GM23338 (cell line): ENCODE measurements at regions not wholly inside any gene's neighbourhood (a gene's known extent, or its start where the extent isn't known, plus 50 kb on each side); places are given as distances from the start of the nearest gene placed in this dataset.

Experiments
- ATAC-seq: fragments of 200-7000 bp; cut with Tn5 transposase; 3 replicates; pipeline ENCODE4 v1.9.1; 2020
- DNase-seq: peaks from one replicate; pipeline ENCODE4 v3.0.0-alpha.2; 2015; ENCODE audit warnings: low spot score
- H2AFZ ChIP-seq: fragments of 200-600 bp; sonication (generic); 2 replicates; pipeline ENCODE4 v1.8.0; 2016; ENCODE audit warnings: antibody characterized with exemption, mild to moderate bottlenecking, moderate library complexity
- H3F3A ChIP-seq: fragments of 200-600 bp; sonication (generic); replicated peaks from 2 replicates; pipeline ENCODE4 v1.8.0; 2017; ENCODE audit warnings: antibody characterized with exemption, mixed run types, low read depth
- H3K27ac ChIP-seq: fragments of 200-600 bp; sonication (generic); 2 replicates; pipeline ENCODE4 v1.6.1; 2016; ENCODE audit warnings: low read depth
- H3K27me3 ChIP-seq: fragments of 200-600 bp; sonication (generic); 2 replicates; pipeline ENCODE4 v1.8.0; 2016; ENCODE audit warnings: mild to moderate bottlenecking, mixed run types, moderate library complexity; ENCODE audit not compliant: insufficient read depth
- H3K36me3 ChIP-seq: fragments of 200-600 bp; sonication (generic); 2 replicates; pipeline ENCODE4 v1.8.0; 2016; ENCODE audit warnings: mild to moderate bottlenecking; ENCODE audit not compliant: insufficient read depth
- H3K4me1 ChIP-seq: fragments of 200-600 bp; sonication (generic); 2 replicates; pipeline ENCODE4 v1.8.0; 2016; ENCODE audit warnings: mild to moderate bottlenecking, moderate library complexity; ENCODE audit not compliant: insufficient read depth
- H3K4me2 ChIP-seq: fragments of 200-600 bp; sonication (generic); 2 replicates; pipeline ENCODE4 v1.7.1; 2017; ENCODE audit warnings: mixed run types
- H3K4me3 ChIP-seq: fragments of 200-600 bp; sonication (generic); 2 replicates; pipeline ENCODE4 v1.6.1; 2016; ENCODE audit warnings: mixed run types
- H3K79me2 ChIP-seq: fragments of 200-600 bp; sonication (generic); replicated peaks from 2 replicates; pipeline ENCODE4 v1.8.0; 2017; ENCODE audit warnings: mild to moderate bottlenecking; ENCODE audit not compliant: insufficient read depth
- H3K9me2 ChIP-seq: fragments of 200-600 bp; sonication (generic); 2 replicates; pipeline ENCODE4 v1.8.0; 2017; ENCODE audit not compliant: insufficient read depth
- H4K20me1 ChIP-seq: fragments of 200-600 bp; sonication (generic); replicated peaks from 2 replicates; pipeline ENCODE4 v1.8.0; 2017; ENCODE audit warnings: mild to moderate bottlenecking; ENCODE audit not compliant: insufficient read depth
- H3K27ac Mint-ChIP-seq: 2 replicates; pipeline ENCODE4 v1.8.0; 2020; ENCODE audit warnings: inconsistent platforms, mild to moderate bottlenecking, moderate library complexity, mixed read lengths
- H3K27me3 Mint-ChIP-seq: 3 replicates; pipeline ENCODE4 v1.8.0; 2022; ENCODE audit warnings: low read depth, mild to moderate bottlenecking, moderate library complexity, mixed read lengths, inconsistent platforms; ENCODE audit not compliant: insufficient read depth, poor library complexity
- H3K36me3 Mint-ChIP-seq: 3 replicates; pipeline ENCODE4 v1.8.0; 2021; ENCODE audit warnings: low read depth, mild to moderate bottlenecking, inconsistent platforms, moderate library complexity, mixed read lengths
- H3K4me1 Mint-ChIP-seq: 3 replicates; pipeline ENCODE4 v1.8.0; 2020; ENCODE audit warnings: mild to moderate bottlenecking, inconsistent platforms, mixed read lengths
- H3K4me3 Mint-ChIP-seq: 3 replicates; pipeline ENCODE4 v1.8.0; 2021; ENCODE audit warnings: moderate library complexity, mild to moderate bottlenecking, inconsistent platforms, mixed read lengths
- H3K9me3 Mint-ChIP-seq: 3 replicates; pipeline ENCODE4 v1.8.0; 2020; ENCODE audit warnings: moderate library complexity, mild to moderate bottlenecking, inconsistent platforms, mixed read lengths
- CREB1 ChIP-seq: fragments of 250-450 bp; sonication (Bioruptor Pico); IDR thresholded peaks from 2 replicates; pipeline ENCODE4 v1.5.0; 2020; ENCODE audit warnings: low read depth, mild to moderate bottlenecking, moderate library complexity
- EZH2 ChIP-seq: fragments of 200-600 bp; sonication (generic); IDR thresholded peaks from one replicate; pipeline ENCODE4 v1.8.0; 2017; ENCODE audit warnings: antibody characterized with exemption, mild to moderate bottlenecking, low read depth; ENCODE audit not compliant: unreplicated experiment
- EZH2phosphoT487 ChIP-seq: fragments of 200-600 bp; sonication (generic); IDR thresholded peaks from one replicate; pipeline ENCODE4 v1.8.1; 2018; ENCODE audit warnings: antibody characterized with exemption; ENCODE audit not compliant: unreplicated experiment
- JUNB ChIP-seq: IDR thresholded peaks from one replicate; pipeline ENCODE4 v1.6.1; 2016; ENCODE audit warnings: antibody characterized with exemption; ENCODE audit not compliant: unreplicated experiment
- NANOG ChIP-seq: IDR thresholded peaks from 2 replicates; pipeline ENCODE4 v1.6.1; 2016; ENCODE audit warnings: antibody characterized with exemption, borderline replicate concordance
- POLR2AphosphoS5 ChIP-seq: IDR thresholded peaks from 2 replicates; pipeline ENCODE4 v1.6.1; 2016; ENCODE audit warnings: antibody characterized with exemption, low read depth
- STAT1 ChIP-seq: IDR thresholded peaks from one replicate; pipeline ENCODE4 v1.6.1; 2016; ENCODE audit warnings: antibody characterized with exemption; ENCODE audit not compliant: unreplicated experiment
- ZNF114 ChIP-seq: fragments of 250-450 bp; sonication (Bioruptor Pico); IDR thresholded peaks from 2 replicates; pipeline ENCODE4 v1.5.0; 2020; ENCODE audit warnings: mild to moderate bottlenecking, moderate library complexity
- ZNF331 ChIP-seq: fragments of 250-450 bp; sonication (Bioruptor Pico); IDR thresholded peaks from 2 replicates; pipeline ENCODE4 v1.5.0; 2020; ENCODE audit warnings: low read depth, mild to moderate bottlenecking, moderate library complexity
- TF ChIP-seq, protein P1 (sequence below): fragments of 250-450 bp; sonication (Bioruptor Pico); IDR thresholded peaks from 2 replicates; pipeline ENCODE4 v1.5.0; 2020; ENCODE audit warnings: mild to moderate bottlenecking, moderate library complexity
- TF ChIP-seq, protein P2 (sequence below): IDR thresholded peaks from 2 replicates; pipeline ENCODE4 v1.6.1; 2016; ENCODE audit warnings: antibody characterized with exemption
- TF ChIP-seq, protein P3 (sequence below): IDR thresholded peaks from one replicate; pipeline ENCODE4 v1.6.1; 2018; ENCODE audit warnings: antibody characterized with exemption; ENCODE audit not compliant: unreplicated experiment
- TF ChIP-seq, protein P4 (sequence below), 2 experiments: fragments of 200-600 bp in 1 of 2; sonication (generic) in 1 of 2; conservative IDR thresholded peaks; 2 replicates each; pipeline versions ENCODE4 v1.5.1 to v1.6.1; 2016 to 2017; ENCODE audit warnings: antibody characterized with exemption in 2 of 2, low read depth in 2 of 2, mild to moderate bottlenecking in 2 of 2, moderate library complexity in 1 of 2

DNA sequence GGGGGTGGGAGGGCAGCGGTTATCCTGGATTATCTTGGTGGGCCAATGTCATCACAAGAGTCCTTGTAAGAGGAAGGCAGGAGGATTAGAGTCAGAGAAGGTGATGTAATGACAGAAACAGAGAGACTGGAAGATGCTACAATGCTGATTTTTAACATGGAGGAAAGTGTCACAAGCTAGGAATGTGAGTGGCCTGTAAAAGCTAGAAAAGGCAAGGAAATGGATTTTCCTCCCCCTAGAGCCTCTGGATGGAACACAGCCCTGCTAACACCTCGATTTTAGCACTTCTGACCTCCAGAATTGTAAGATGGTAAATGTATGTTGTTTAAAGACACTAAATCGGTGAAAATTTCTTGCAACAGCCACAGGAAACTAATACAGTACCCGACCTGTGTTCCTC, 109.3 kb downstream of the MN1 start:
- Mint-ChIP-seq H3K36me3 (peaks cover 74% of the 10 kb centered on the region), H3K4me1 (peaks cover 3% of the 10 kb centered on the region; the same call in 1 of the 3 replicates), H3K9me3 (peaks cover 3% of the 10 kb centered on the region; the same call in 1 of the 3 replicates), H3K4me3 (no peak overlapping the region), H3K27me3 (peaks cover 4% of the 10 kb centered on the region), H3K27ac (no peak overlapping the region)
- Histone ChIP-seq H3F3A (peaks cover 10% of the 10 kb centered on the region; the same call in 1 of the 2 replicates), H4K20me1 (peaks cover 31% of the 10 kb centered on the region), H3K4me3 (no peak overlapping the region), H3K36me3 (peaks cover 8% of the 10 kb centered on the region), H3K4me1 (no peaks in the 10 kb centered on the region), H3K79me2 (peaks cover 27% of the 10 kb centered on the region), H2AFZ (no peak overlapping the region), H3K27ac (no peak overlapping the region), H3K4me2 (no peak overlapping the region), H3K9me2 (no peaks in the 10 kb centered on the region), H3K27me3 (no peaks in the 10 kb centered on the region)
- no peak for DNase-seq
- TF ChIP-seq CREB1 (CRISPR knock-in tag) (no peak), JUNB (no peak), EZH2phosphoT487 (no peak), EZH2 (no peak), NANOG (no peak), STAT1 (no peak), ZNF114 (CRISPR knock-in tag) (no peak), POLR2AphosphoS5 (no peak), ZNF331 (CRISPR knock-in tag) (no peak)
- TF ChIP-seq, protein P1, sequence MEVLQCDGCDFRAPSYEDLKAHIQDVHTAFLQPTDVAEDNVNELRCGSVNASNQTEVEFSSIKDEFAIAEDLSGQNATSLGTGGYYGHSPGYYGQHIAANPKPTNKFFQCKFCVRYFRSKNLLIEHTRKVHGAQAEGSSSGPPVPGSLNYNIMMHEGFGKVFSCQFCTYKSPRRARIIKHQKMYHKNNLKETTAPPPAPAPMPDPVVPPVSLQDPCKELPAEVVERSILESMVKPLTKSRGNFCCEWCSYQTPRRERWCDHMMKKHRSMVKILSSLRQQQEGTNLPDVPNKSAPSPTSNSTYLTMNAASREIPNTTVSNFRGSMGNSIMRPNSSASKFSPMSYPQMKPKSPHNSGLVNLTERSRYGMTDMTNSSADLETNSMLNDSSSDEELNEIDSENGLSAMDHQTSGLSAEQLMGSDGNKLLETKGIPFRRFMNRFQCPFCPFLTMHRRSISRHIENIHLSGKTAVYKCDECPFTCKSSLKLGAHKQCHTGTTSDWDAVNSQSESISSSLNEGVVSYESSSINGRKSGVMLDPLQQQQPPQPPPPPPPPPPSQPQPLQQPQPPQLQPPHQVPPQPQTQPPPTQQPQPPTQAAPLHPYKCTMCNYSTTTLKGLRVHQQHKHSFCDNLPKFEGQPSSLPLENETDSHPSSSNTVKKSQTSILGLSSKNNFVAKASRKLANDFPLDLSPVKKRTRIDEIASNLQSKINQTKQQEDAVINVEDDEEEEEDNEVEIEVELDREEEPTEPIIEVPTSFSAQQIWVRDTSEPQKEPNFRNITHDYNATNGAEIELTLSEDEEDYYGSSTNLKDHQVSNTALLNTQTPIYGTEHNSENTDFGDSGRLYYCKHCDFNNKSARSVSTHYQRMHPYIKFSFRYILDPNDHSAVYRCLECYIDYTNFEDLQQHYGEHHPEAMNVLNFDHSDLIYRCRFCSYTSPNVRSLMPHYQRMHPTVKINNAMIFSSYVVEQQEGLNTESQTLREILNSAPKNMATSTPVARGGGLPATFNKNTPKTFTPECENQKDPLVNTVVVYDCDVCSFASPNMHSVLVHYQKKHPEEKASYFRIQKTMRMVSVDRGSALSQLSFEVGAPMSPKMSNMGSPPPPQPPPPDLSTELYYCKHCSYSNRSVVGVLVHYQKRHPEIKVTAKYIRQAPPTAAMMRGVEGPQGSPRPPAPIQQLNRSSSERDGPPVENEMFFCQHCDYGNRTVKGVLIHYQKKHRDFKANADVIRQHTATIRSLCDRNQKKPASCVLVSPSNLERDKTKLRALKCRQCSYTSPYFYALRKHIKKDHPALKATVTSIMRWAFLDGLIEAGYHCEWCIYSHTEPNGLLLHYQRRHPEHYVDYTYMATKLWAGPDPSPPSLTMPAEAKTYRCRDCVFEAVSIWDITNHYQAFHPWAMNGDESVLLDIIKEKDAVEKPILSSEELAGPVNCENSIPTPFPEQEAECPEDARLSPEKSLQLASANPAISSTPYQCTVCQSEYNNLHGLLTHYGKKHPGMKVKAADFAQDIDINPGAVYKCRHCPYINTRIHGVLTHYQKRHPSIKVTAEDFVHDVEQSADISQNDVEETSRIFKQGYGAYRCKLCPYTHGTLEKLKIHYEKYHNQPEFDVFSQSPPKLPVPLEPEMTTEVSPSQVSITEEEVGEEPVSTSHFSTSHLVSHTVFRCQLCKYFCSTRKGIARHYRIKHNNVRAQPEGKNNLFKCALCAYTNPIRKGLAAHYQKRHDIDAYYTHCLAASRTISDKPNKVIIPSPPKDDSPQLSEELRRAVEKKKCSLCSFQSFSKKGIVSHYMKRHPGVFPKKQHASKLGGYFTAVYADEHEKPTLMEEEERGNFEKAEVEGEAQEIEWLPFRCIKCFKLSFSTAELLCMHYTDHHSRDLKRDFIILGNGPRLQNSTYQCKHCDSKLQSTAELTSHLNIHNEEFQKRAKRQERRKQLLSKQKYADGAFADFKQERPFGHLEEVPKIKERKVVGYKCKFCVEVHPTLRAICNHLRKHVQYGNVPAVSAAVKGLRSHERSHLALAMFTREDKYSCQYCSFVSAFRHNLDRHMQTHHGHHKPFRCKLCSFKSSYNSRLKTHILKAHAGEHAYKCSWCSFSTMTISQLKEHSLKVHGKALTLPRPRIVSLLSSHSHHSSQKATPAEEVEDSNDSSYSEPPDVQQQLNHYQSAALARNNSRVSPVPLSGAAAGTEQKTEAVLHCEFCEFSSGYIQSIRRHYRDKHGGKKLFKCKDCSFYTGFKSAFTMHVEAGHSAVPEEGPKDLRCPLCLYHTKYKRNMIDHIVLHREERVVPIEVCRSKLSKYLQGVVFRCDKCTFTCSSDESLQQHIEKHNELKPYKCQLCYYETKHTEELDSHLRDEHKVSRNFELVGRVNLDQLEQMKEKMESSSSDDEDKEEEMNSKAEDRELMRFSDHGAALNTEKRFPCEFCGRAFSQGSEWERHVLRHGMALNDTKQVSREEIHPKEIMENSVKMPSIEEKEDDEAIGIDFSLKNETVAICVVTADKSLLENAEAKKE (CRISPR knock-in tag), result no peak
- TF ChIP-seq, protein P2, sequence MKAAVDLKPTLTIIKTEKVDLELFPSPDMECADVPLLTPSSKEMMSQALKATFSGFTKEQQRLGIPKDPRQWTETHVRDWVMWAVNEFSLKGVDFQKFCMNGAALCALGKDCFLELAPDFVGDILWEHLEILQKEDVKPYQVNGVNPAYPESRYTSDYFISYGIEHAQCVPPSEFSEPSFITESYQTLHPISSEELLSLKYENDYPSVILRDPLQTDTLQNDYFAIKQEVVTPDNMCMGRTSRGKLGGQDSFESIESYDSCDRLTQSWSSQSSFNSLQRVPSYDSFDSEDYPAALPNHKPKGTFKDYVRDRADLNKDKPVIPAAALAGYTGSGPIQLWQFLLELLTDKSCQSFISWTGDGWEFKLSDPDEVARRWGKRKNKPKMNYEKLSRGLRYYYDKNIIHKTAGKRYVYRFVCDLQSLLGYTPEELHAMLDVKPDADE, result no peak
- TF ChIP-seq, protein P3, sequence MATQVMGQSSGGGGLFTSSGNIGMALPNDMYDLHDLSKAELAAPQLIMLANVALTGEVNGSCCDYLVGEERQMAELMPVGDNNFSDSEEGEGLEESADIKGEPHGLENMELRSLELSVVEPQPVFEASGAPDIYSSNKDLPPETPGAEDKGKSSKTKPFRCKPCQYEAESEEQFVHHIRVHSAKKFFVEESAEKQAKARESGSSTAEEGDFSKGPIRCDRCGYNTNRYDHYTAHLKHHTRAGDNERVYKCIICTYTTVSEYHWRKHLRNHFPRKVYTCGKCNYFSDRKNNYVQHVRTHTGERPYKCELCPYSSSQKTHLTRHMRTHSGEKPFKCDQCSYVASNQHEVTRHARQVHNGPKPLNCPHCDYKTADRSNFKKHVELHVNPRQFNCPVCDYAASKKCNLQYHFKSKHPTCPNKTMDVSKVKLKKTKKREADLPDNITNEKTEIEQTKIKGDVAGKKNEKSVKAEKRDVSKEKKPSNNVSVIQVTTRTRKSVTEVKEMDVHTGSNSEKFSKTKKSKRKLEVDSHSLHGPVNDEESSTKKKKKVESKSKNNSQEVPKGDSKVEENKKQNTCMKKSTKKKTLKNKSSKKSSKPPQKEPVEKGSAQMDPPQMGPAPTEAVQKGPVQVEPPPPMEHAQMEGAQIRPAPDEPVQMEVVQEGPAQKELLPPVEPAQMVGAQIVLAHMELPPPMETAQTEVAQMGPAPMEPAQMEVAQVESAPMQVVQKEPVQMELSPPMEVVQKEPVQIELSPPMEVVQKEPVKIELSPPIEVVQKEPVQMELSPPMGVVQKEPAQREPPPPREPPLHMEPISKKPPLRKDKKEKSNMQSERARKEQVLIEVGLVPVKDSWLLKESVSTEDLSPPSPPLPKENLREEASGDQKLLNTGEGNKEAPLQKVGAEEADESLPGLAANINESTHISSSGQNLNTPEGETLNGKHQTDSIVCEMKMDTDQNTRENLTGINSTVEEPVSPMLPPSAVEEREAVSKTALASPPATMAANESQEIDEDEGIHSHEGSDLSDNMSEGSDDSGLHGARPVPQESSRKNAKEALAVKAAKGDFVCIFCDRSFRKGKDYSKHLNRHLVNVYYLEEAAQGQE, result no peak
- TF ChIP-seq, protein P4, sequence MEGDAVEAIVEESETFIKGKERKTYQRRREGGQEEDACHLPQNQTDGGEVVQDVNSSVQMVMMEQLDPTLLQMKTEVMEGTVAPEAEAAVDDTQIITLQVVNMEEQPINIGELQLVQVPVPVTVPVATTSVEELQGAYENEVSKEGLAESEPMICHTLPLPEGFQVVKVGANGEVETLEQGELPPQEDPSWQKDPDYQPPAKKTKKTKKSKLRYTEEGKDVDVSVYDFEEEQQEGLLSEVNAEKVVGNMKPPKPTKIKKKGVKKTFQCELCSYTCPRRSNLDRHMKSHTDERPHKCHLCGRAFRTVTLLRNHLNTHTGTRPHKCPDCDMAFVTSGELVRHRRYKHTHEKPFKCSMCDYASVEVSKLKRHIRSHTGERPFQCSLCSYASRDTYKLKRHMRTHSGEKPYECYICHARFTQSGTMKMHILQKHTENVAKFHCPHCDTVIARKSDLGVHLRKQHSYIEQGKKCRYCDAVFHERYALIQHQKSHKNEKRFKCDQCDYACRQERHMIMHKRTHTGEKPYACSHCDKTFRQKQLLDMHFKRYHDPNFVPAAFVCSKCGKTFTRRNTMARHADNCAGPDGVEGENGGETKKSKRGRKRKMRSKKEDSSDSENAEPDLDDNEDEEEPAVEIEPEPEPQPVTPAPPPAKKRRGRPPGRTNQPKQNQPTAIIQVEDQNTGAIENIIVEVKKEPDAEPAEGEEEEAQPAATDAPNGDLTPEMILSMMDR (conservative IDR thresholded peaks at IDR 0.05; ENCODE audit: low read depth in 2 of 2), result no peak
- ATAC-seq, result no peak
